GM12864 (cell line): ENCODE measurements at regions not wholly inside any gene's neighbourhood (a gene's known extent, or its start where the extent isn't known, plus 50 kb on each side); places are given as distances from the start of the nearest gene placed in this dataset.

ENCODE experiments used
- DNase-seq: peaks from one replicate; pipeline ENCODE4 v3.0.0-alpha.2; 2011; ENCODE audit warnings: low read depth
- H3K4me3 ChIP-seq: 2 replicates; pipeline ENCODE4 v1.5.1; 2011; ENCODE audit warnings: mild to moderate bottlenecking, low read depth, low read length, control low read depth
- TF ChIP-seq, protein P1 (sequence below): IDR thresholded peaks from 2 replicates; pipeline ENCODE4 v1.5.1; 2011; ENCODE audit warnings: low read depth, mild to moderate bottlenecking, moderate library complexity, low read length, control low read depth, inconsistent platforms; ENCODE audit errors: missing control alignments

DNA sequence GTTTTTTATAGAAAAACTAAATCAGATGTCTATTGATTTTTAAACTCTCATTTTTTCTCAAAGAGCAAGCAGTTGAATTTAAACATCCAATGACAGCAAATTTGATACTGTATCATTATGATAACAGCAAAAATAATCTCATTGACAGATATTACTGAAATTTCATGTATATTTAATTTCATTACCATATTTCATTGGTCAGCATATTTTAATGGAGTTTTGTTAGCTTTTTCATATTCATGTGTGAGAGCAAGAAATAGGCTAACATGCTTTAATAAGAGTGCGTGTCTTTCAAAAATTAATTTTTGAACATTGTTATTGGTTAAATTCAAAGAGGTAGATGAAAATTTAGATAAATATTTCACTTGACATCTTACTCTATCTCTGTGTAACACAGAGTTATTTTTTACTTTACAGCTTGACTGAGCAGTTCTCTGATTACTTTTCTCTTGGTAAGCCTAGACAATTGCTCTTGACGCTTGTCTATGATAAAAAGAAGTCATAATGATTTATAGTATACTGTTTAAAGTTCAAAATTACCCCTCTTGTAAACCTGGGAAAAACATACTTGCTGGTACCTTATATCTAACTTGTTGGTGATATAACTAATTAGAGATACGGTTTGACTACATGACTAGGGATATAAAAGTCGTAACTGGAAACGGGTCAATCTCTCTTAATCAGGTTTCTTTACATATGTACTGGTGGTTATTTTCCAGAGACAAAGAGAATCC is 732.3 kb upstream of the NCAM2 start:
- DNase-seq, result no peak
- TF ChIP-seq, protein P1, sequence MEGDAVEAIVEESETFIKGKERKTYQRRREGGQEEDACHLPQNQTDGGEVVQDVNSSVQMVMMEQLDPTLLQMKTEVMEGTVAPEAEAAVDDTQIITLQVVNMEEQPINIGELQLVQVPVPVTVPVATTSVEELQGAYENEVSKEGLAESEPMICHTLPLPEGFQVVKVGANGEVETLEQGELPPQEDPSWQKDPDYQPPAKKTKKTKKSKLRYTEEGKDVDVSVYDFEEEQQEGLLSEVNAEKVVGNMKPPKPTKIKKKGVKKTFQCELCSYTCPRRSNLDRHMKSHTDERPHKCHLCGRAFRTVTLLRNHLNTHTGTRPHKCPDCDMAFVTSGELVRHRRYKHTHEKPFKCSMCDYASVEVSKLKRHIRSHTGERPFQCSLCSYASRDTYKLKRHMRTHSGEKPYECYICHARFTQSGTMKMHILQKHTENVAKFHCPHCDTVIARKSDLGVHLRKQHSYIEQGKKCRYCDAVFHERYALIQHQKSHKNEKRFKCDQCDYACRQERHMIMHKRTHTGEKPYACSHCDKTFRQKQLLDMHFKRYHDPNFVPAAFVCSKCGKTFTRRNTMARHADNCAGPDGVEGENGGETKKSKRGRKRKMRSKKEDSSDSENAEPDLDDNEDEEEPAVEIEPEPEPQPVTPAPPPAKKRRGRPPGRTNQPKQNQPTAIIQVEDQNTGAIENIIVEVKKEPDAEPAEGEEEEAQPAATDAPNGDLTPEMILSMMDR, result no peak
- H3K4me3 ChIP-seq, result no peak overlapping the region

GRCh38 chr21:20266441-20266710 is 731.8 kb upstream of the NCAM2 start:
- H3K4me3 ChIP-seq, result no peak overlapping the region
- TF ChIP-seq, protein P1, result no peak
- no peak for DNase-seq

GRCh38 chr21:20270365-20271055 is 727.7 kb upstream of the NCAM2 start:
- no peak overlapping the region for H3K4me3 ChIP-seq
- TF ChIP-seq, protein P1, result no peak
- no peak for DNase-seq

- H3K4me3 ChIP-seq, result no peak overlapping the region
- DNase-seq, result no peak
- TF ChIP-seq, protein P1, result no peak
Observed at GRCh38 chr21:20272791-20273362, 725.3 kb upstream of the NCAM2 start.

DNA sequence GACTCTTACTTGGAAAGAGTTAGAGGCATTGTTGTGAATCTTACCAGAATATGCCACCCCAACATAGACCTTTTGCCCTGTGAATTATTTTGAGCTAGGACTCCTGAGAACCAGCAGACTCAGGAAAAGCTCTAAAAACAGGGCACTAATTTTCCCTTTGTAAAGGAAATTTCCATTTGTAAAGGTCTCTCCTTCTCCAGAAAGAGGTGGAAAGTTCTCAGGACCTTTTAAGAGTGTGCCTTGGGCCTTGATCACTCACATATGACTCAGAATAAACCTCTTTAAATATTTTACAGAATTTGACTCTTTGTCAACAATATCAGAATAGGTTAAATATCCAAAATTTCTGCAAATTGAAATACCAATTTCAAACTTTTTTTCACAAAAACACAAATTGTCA is 721.8 kb upstream of the NCAM2 start:
- no peak for DNase-seq
- H3K4me3 ChIP-seq, result no peak overlapping the region
- TF ChIP-seq, protein P1, result no peak

GRCh38 chr21:20276954-20277353 is 721.3 kb upstream of the NCAM2 start:
- no peak overlapping the region for H3K4me3 ChIP-seq
- DNase-seq, result no peak
- TF ChIP-seq, protein P1, result no peak
